ENCODE measurements at regions not wholly inside any gene's neighbourhood (a gene's known extent, or its start where the extent isn't known, plus 50 kb on each side); places are given as distances from the start of the nearest gene placed in this dataset.

DNA sequence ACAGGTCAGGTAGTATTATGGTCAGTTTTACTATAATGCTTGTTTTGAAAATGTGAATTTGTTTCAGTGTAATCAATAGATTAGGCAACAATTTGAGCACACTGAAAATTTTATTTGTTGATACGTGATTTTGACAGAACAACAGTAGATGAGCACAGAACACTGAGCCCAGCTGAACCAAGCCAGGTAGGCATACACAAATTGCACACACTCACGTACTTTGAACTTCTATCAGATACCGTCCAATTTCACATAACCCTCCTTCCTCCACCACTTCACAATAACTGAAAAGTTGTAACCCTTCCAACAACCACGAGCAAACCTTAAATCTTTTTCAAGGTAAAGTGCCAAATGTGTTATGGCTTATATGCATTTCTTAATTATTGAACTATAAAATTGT is 229.5 kb upstream of the TMEFF2 start:
- no TSS peak for BruUV-seq (replicated peaks)
- in situ Hi-C loops (cut with HindIII; ENCODE audit: extremely low pct_ligation_motif_present, low pct_unique_long_range_greater_than_20kb) (no loop called here), intact Hi-C loops (cut with micrococcal nuclease; ENCODE audit: unreplicated experiment) (no loop called here)
- no peaks in the 10 kb centered on the region for H3K27me3 ChIP-seq (ENCODE audit: control insufficient read depth in 1 of 2, insufficient read depth in 2 of 2, low read length in 2 of 2)
- ATAC-seq (peak; percentile 38; the same call in 1 of the 3 replicates), DNase-seq (ENCODE audit: low spot score) (no peak), FAIRE-seq (no peak)
- H3K36me3 ChIP-seq (replicated peaks in 1 of 2; ENCODE audit: control insufficient read depth in 1 of 2, insufficient read depth in 2 of 2, low read length in 2 of 2): no peaks in the 10 kb centered on the region
- 5% methylated on average over 4 of the region's 4 CpGs for WGBS (ENCODE audit: low lambda C conversion rate)
- POLR2A ChIA-PET: no interaction called here
- no peaks in the 10 kb centered on the region for H4K20me1 ChIP-seq (ENCODE audit: insufficient read depth, low read length)
- no peaks in the 10 kb centered on the region for H3K79me2 ChIP-seq (ENCODE audit: insufficient read depth, low read length)
- H3K27ac ChIP-seq (ENCODE audit: extremely low read length, insufficient read depth, low read length): no peak overlapping the region
- no peak overlapping the region for H3K4me2 ChIP-seq (ENCODE audit: low read depth, low read length)
- H2AFZ ChIP-seq (ENCODE audit: low read length): no peak overlapping the region
- H3K4me1 ChIP-seq (ENCODE audit: insufficient read depth, low read length): no peaks in the 10 kb centered on the region
- H3K9ac ChIP-seq (ENCODE audit: insufficient read depth, low read depth, low read length): no peak overlapping the region
- no peak overlapping the region for H3K4me3 ChIP-seq (replicated peaks in 1 of 3; ENCODE audit: insufficient read depth in 1 of 3, low read depth in 2 of 3, low read length in 3 of 3)
- no peaks in the 10 kb centered on the region for H3K9me3 ChIP-seq (ENCODE audit: low read length)
- CTCF ChIA-PET (ENCODE audit: low intra/inter-chr PET ratio, low total read pairs): no interaction called here
- TF ChIP-seq POLR2G (IDR thresholded peaks at IDR 0.05; ENCODE audit: low read depth, low read length): no peak
- no peak for TF ChIP-seq MLLT10 (CRISPR knock-in tag; IDR thresholded peaks at IDR 0.05)
- TF ChIP-seq ETV6 (CRISPR knock-in tag; conservative IDR thresholded peaks at IDR 0.05): no peak
- TF ChIP-seq, protein P1, sequence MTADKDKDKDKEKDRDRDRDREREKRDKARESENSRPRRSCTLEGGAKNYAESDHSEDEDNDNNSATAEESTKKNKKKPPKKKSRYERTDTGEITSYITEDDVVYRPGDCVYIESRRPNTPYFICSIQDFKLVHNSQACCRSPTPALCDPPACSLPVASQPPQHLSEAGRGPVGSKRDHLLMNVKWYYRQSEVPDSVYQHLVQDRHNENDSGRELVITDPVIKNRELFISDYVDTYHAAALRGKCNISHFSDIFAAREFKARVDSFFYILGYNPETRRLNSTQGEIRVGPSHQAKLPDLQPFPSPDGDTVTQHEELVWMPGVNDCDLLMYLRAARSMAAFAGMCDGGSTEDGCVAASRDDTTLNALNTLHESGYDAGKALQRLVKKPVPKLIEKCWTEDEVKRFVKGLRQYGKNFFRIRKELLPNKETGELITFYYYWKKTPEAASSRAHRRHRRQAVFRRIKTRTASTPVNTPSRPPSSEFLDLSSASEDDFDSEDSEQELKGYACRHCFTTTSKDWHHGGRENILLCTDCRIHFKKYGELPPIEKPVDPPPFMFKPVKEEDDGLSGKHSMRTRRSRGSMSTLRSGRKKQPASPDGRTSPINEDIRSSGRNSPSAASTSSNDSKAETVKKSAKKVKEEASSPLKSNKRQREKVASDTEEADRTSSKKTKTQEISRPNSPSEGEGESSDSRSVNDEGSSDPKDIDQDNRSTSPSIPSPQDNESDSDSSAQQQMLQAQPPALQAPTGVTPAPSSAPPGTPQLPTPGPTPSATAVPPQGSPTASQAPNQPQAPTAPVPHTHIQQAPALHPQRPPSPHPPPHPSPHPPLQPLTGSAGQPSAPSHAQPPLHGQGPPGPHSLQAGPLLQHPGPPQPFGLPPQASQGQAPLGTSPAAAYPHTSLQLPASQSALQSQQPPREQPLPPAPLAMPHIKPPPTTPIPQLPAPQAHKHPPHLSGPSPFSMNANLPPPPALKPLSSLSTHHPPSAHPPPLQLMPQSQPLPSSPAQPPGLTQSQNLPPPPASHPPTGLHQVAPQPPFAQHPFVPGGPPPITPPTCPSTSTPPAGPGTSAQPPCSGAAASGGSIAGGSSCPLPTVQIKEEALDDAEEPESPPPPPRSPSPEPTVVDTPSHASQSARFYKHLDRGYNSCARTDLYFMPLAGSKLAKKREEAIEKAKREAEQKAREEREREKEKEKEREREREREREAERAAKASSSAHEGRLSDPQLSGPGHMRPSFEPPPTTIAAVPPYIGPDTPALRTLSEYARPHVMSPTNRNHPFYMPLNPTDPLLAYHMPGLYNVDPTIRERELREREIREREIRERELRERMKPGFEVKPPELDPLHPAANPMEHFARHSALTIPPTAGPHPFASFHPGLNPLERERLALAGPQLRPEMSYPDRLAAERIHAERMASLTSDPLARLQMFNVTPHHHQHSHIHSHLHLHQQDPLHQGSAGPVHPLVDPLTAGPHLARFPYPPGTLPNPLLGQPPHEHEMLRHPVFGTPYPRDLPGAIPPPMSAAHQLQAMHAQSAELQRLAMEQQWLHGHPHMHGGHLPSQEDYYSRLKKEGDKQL (CRISPR knock-in tag; IDR thresholded peaks at IDR 0.05; ENCODE audit: low read depth): no peak
- TF ChIP-seq ZNF549 (CRISPR knock-in tag; IDR thresholded peaks at IDR 0.05): no peak
- no peak for TF ChIP-seq HOXA3 (CRISPR knock-in tag; IDR thresholded peaks at IDR 0.05)
- TF ChIP-seq ZBTB8A (CRISPR knock-in tag; IDR thresholded peaks at IDR 0.05; ENCODE audit: borderline replicate concordance, low read depth): no peak
- TF ChIP-seq, protein P2, sequence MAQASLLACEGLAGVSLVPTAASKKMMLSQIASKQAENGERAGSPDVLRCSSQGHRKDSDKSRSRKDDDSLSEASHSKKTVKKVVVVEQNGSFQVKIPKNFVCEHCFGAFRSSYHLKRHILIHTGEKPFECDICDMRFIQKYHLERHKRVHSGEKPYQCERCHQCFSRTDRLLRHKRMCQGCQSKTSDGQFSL (CRISPR knock-in tag; IDR thresholded peaks at IDR 0.05): no peak
- no peak for TF ChIP-seq ZNF207 (IDR thresholded peaks at IDR 0.05; ENCODE audit: borderline replicate concordance)
- TF ChIP-seq, protein P3, sequence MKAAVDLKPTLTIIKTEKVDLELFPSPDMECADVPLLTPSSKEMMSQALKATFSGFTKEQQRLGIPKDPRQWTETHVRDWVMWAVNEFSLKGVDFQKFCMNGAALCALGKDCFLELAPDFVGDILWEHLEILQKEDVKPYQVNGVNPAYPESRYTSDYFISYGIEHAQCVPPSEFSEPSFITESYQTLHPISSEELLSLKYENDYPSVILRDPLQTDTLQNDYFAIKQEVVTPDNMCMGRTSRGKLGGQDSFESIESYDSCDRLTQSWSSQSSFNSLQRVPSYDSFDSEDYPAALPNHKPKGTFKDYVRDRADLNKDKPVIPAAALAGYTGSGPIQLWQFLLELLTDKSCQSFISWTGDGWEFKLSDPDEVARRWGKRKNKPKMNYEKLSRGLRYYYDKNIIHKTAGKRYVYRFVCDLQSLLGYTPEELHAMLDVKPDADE (CRISPR knock-in tag; IDR thresholded peaks at IDR 0.05): no peak
- TF ChIP-seq ZNF746 (CRISPR knock-in tag; IDR thresholded peaks at IDR 0.05): no peak
- TF ChIP-seq ZKSCAN5 (CRISPR knock-in tag; IDR thresholded peaks at IDR 0.05): no peak
- TF ChIP-seq SUZ12 (IDR thresholded peaks at IDR 0.05; ENCODE audit: low read depth, low read length): no peak
- TF ChIP-seq PITX1 (CRISPR knock-in tag; IDR thresholded peaks at IDR 0.05): no peak
- TF ChIP-seq, protein P4, sequence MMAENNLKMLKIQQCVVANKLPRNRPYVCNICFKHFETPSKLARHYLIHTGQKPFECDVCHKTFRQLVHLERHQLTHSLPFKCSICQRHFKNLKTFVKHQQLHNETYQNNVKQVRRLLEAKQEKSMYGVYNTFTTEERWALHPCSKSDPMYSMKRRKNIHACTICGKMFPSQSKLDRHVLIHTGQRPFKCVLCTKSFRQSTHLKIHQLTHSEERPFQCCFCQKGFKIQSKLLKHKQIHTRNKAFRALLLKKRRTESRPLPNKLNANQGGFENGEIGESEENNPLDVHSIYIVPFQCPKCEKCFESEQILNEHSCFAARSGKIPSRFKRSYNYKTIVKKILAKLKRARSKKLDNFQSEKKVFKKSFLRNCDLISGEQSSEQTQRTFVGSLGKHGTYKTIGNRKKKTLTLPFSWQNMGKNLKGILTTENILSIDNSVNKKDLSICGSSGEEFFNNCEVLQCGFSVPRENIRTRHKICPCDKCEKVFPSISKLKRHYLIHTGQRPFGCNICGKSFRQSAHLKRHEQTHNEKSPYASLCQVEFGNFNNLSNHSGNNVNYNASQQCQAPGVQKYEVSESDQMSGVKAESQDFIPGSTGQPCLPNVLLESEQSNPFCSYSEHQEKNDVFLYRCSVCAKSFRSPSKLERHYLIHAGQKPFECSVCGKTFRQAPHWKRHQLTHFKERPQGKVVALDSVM (CRISPR knock-in tag; IDR thresholded peaks at IDR 0.05): no peak
- TF ChIP-seq, protein P5, sequence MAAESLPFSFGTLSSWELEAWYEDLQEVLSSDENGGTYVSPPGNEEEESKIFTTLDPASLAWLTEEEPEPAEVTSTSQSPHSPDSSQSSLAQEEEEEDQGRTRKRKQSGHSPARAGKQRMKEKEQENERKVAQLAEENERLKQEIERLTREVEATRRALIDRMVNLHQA (CRISPR knock-in tag; IDR thresholded peaks at IDR 0.05): no peak
- no peak for TF ChIP-seq ZNF747 (CRISPR knock-in tag; IDR thresholded peaks at IDR 0.05; ENCODE audit: borderline replicate concordance)
- no peak for TF ChIP-seq CBX2 (IDR thresholded peaks at IDR 0.05; ENCODE audit: low read depth, low read length)
- no peak for TF ChIP-seq CBX2 (CRISPR knock-in tag; IDR thresholded peaks at IDR 0.05; ENCODE audit: low read depth)
